ENCODE measurements at regions not wholly inside any gene's neighbourhood (a gene's known extent, or its start where the extent isn't known, plus 50 kb on each side); places are given as distances from the start of the nearest gene placed in this dataset.

- no peaks in the 10 kb centered on the region for H3K9me3 Mint-ChIP-seq
- TF ChIP-seq CTCF (conservative IDR thresholded peaks at IDR 0.05): no peak
- no peak for DNase-seq (ENCODE audit: low read depth, low spot score)
- H3K36me3 Mint-ChIP-seq (ENCODE audit: low read depth): peaks cover 3% of the 10 kb centered on the region
- no peaks in the 10 kb centered on the region for H3K4me1 Mint-ChIP-seq
- H3K4me3 Mint-ChIP-seq: no peak overlapping the region
- no peak overlapping the region for H3K27ac Mint-ChIP-seq (ENCODE audit: unreplicated experiment)
- H3K27me3 Mint-ChIP-seq (ENCODE audit: low read depth): no peaks in the 10 kb centered on the region
Observed at GRCh38 chr4:67261971-67262370, 283.3 kb downstream of the CENPC start.

- H3K27me3 Mint-ChIP-seq (ENCODE audit: low read depth): no peaks in the 10 kb centered on the region
- no peaks in the 10 kb centered on the region for H3K4me1 Mint-ChIP-seq
- H3K27ac Mint-ChIP-seq (ENCODE audit: unreplicated experiment): no peak overlapping the region
- no peak overlapping the region for H3K4me3 Mint-ChIP-seq
- TF ChIP-seq CTCF (conservative IDR thresholded peaks at IDR 0.05): no peak
- no peak for DNase-seq (ENCODE audit: low read depth, low spot score)
- peaks cover 3% of the 10 kb centered on the region for H3K9me3 Mint-ChIP-seq
- peaks cover 3% of the 10 kb centered on the region for H3K36me3 Mint-ChIP-seq (ENCODE audit: low read depth)
Observed at GRCh38 chr4:67256388-67257043, 288.8 kb downstream of the CENPC start.

GRCh38 chr4:67250131-67250896, 295.0 kb downstream of the CENPC start:
- no peaks in the 10 kb centered on the region for H3K27me3 Mint-ChIP-seq (ENCODE audit: low read depth)
- no peak for TF ChIP-seq CTCF (conservative IDR thresholded peaks at IDR 0.05)

GRCh38 chr4:67236788-67237187, 308.5 kb downstream of the CENPC start:
- Mint-ChIP-seq H3K27me3 (ENCODE audit: low read depth) (no peaks in the 10 kb centered on the region), H3K4me3 (no peak overlapping the region), H3K36me3 (ENCODE audit: low read depth) (no peaks in the 10 kb centered on the region), H3K27ac (ENCODE audit: unreplicated experiment) (no peak overlapping the region), H3K9me3 (peaks cover 2% of the 10 kb centered on the region), H3K4me1 (no peaks in the 10 kb centered on the region)
- no peak for TF ChIP-seq CTCF (conservative IDR thresholded peaks at IDR 0.05)
- no peak for DNase-seq (ENCODE audit: low read depth, low spot score)

More at GRCh38 chr4:67250131-67250896, 295.0 kb downstream of the CENPC start:
- H3K4me3 Mint-ChIP-seq: no peak overlapping the region
- DNase-seq (ENCODE audit: low read depth, low spot score): no peak
- H3K36me3 Mint-ChIP-seq (ENCODE audit: low read depth): no peaks in the 10 kb centered on the region
- H3K27ac Mint-ChIP-seq (ENCODE audit: unreplicated experiment): no peak overlapping the region
- no peaks in the 10 kb centered on the region for H3K4me1 Mint-ChIP-seq
- peaks cover 2% of the 10 kb centered on the region for H3K9me3 Mint-ChIP-seq

- no peak overlapping the region for H3K4me3 Mint-ChIP-seq
- H3K27me3 Mint-ChIP-seq (ENCODE audit: low read depth): no peaks in the 10 kb centered on the region
- no peaks in the 10 kb centered on the region for H3K36me3 Mint-ChIP-seq (ENCODE audit: low read depth)
- peaks cover 2% of the 10 kb centered on the region for H3K9me3 Mint-ChIP-seq
- H3K27ac Mint-ChIP-seq (ENCODE audit: unreplicated experiment): no peak overlapping the region
- no peaks in the 10 kb centered on the region for H3K4me1 Mint-ChIP-seq
- DNase-seq (ENCODE audit: low read depth, low spot score): no peak
- no peak for TF ChIP-seq CTCF (conservative IDR thresholded peaks at IDR 0.05)
Observed at GRCh38 chr4:67236318-67236717, 309.0 kb downstream of the CENPC start.
